Common myeloid progenitor, CD34-positive (primary cell): ENCODE measurements at regions not wholly inside any gene's neighbourhood (a gene's known extent, or its start where the extent isn't known, plus 50 kb on each side); places are given as distances from the start of the nearest gene placed in this dataset.

Source experiments
- CTCF ChIA-PET: fragments of 350-600 bp; sonication (Branson Sonifier 250); formaldehyde crosslinking; loops from one replicate; lab custom pipeline; 2021; ENCODE audit warnings: antibody characterized with exemption; lab: Charles Lee
- POLR2A ChIA-PET: fragments of 350-600 bp; sonication (Branson Sonifier 250); formaldehyde crosslinking; loops from one replicate; lab custom pipeline; 2021; ENCODE audit warnings: antibody characterized with exemption; lab: Charles Lee
- DNase-seq, 3 donors: peaks; one replicate each; pipeline versions ENCODE4 v3.0.0 to v3.0.0-alpha.2; 2013
- H3K27ac ChIP-seq, 2 experiments: 1 replicate in 1 of 2; 2 replicates in 1 of 2; pipeline ENCODE4 v1.7.0; 2013; ENCODE audit warnings: inconsistent platforms in 2 of 2, low read length in 2 of 2, mild to moderate bottlenecking in 2 of 2, low read depth in 1 of 2, moderate library complexity in 1 of 2; ENCODE audit not compliant: severe bottlenecking in 2 of 2, insufficient read depth in 1 of 2, poor library complexity in 1 of 2
- H3K27me3 ChIP-seq, 5 experiments: replicated peaks in 2 of 5; 1 replicate in 3 of 5; 2 replicates in 2 of 5; pipeline versions ENCODE4 v1.6.1 to v1.7.0; 2013; ENCODE audit warnings: low read length in 4 of 5, mild to moderate bottlenecking in 2 of 5, moderate library complexity in 2 of 5, inconsistent platforms in 1 of 5; ENCODE audit not compliant: insufficient read depth in 5 of 5, control insufficient read depth in 4 of 5
- H3K36me3 ChIP-seq, 4 experiments: 1 replicate in 2 of 4; 2 replicates in 2 of 4; pipeline versions ENCODE4 v1.6.1 to v1.7.0; 2013; ENCODE audit warnings: low read length in 3 of 4, control low read depth in 1 of 4, mild to moderate bottlenecking in 1 of 4; ENCODE audit not compliant: control insufficient read depth in 4 of 4, insufficient read depth in 4 of 4
- H3K4me1 ChIP-seq, 4 experiments: 1 replicate in 3 of 4; 2 replicates in 1 of 4; pipeline versions ENCODE4 v1.6.1 to v1.7.1; 2013; ENCODE audit warnings: low read length in 3 of 4, mild to moderate bottlenecking in 3 of 4, control low read depth in 1 of 4, inconsistent platforms in 1 of 4, moderate library complexity in 1 of 4; ENCODE audit not compliant: control insufficient read depth in 4 of 4, insufficient read depth in 4 of 4; ENCODE audit errors: control extremely low read depth in 1 of 4
- H3K4me3 ChIP-seq, 7 experiments: 1 replicate in 4 of 7; 2 replicates in 3 of 7; pipeline versions ENCODE4 v1.5.1 to v1.7.0; 2013; ENCODE audit warnings: mild to moderate bottlenecking in 7 of 7, low read length in 6 of 7, moderate library complexity in 6 of 7, inconsistent platforms in 2 of 7, low read depth in 2 of 7, control low read depth in 1 of 7; ENCODE audit not compliant: insufficient read depth in 4 of 7, control insufficient read depth in 1 of 7; ENCODE audit errors: extremely low read depth in 1 of 7
- H3K9me3 ChIP-seq, 5 experiments: 1 replicate in 4 of 5; 2 replicates in 1 of 5; pipeline versions ENCODE4 v1.6.1 to v1.7.1; 2013; ENCODE audit warnings: low read length in 4 of 5, mild to moderate bottlenecking in 2 of 5, inconsistent platforms in 1 of 5, low read depth in 1 of 5, moderate library complexity in 1 of 5; ENCODE audit not compliant: control insufficient read depth in 4 of 5, insufficient read depth in 2 of 5; ENCODE audit errors: control extremely low read depth in 1 of 5
- WGBS: methylation state at CpG from one replicate; pipeline ENCODE4 v1.1.5; 2013; ENCODE audit not compliant: insufficient coverage; 5-methylcytosine and 5-hydroxymethylcytosine counted together

- H3K36me3 ChIP-seq = no peaks in the 10 kb centered on the region
- WGBS = 96% methylated on average over 2 of the region's 2 CpGs
- CTCF ChIA-PET = no interaction called here
Observed at GRCh38 chr22:48858856-48859255, 968.8 kb downstream of the BRD1 start.

GRCh38 chr22:48858121-48858520, 969.6 kb downstream of the BRD1 start:
- POLR2A ChIA-PET = no interaction called here
- Histone ChIP-seq H3K36me3 (no peaks in the 10 kb centered on the region), H3K4me3 (no peak overlapping the region), H3K9me3 (no peaks in the 10 kb centered on the region), H3K4me1 (no peaks in the 10 kb centered on the region), H3K27me3 (peaks cover 0 to 2% (median 0%) of the 10 kb centered on the region in 5 experiments), H3K27ac (no peak overlapping the region)
- CTCF ChIA-PET = no interaction called here
- no peak for DNase-seq
- 89% methylated on average over 8 of the region's 9 CpGs for WGBS

More at GRCh38 chr22:48858856-48859255, 968.8 kb downstream of the BRD1 start:
- H3K9me3 ChIP-seq = no peaks in the 10 kb centered on the region
- peaks cover 0 to 2% (median 1%) of the 10 kb centered on the region in 5 experiments for H3K27me3 ChIP-seq
- no peak overlapping the region for H3K27ac ChIP-seq
- POLR2A ChIA-PET = no interaction called here
- DNase-seq = no peak
- H3K4me1 ChIP-seq = no peaks in the 10 kb centered on the region
- H3K4me3 ChIP-seq = no peak overlapping the region

- 85% methylated on average over 12 of the region's 13 CpGs for WGBS
- ChIA-PET POLR2A (no interaction called here), CTCF (no interaction called here)
- Histone ChIP-seq H3K27me3 (peaks cover 0 to 2% (median 0%) of the 10 kb centered on the region in 5 experiments), H3K4me1 (no peaks in the 10 kb centered on the region), H3K9me3 (no peaks in the 10 kb centered on the region), H3K4me3 (no peak overlapping the region), H3K36me3 (no peaks in the 10 kb centered on the region), H3K27ac (no peak overlapping the region)
- no peak for DNase-seq
Observed at GRCh38 chr22:48857202-48857805, 970.4 kb downstream of the BRD1 start.

DNA sequence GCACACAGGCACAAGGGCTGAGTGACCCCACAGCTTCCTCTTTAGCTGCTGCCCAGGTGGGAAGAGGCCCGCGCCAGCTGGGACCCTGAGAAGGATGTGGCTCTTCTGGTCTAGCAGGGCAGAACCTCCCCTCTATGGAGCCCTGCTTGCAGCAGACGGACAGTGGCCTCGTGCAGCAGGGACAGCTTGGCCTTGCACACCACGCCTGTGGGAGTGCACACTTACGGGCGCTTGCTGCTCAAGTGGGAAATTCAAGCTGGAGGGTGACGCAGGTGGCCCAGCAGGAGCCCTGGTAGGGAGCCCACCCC, 971.4 kb downstream of the BRD1 start:
- no peaks in the 10 kb centered on the region for H3K4me1 ChIP-seq
- CTCF ChIA-PET = no interaction called here
- DNase-seq = no peak

DNA sequence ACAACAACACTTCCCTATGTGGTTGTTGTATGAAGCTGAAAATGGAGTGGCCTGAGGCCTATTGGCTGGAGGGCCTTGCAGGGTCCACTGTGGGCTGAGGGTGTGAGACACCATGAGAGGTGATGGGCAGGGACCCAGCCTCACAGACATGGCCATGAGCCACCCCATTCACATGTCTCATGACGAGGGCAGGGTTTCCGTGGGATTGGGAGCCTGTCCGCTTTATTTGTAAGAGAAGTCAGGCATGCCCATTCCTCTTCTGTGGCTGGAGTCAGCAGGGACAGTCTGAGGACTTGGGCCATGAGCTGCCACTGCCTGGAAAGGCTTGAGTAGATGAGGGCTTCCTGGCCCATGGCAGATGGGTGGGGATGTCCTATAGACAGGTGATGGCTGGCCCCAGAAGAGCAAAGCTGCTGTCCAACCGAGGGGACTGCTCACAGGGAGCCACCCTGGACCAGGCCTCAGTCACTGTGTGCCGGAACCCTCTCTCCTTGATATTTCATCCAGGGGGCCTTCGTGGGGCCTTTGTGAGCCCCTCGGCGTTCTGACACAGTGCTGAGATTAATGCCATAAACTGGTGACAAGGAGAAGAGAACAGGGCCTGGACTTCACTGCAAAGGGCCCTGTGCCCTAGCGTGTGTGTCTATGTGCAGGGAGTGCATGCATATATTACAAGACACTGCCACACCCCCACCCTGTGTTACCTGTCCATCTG, 971.9 kb downstream of the BRD1 start:
- ChIA-PET POLR2A (no interaction called here), CTCF (no interaction called here)
- no peak overlapping the region for H3K4me3 ChIP-seq
- H3K4me1 ChIP-seq = no peaks in the 10 kb centered on the region
- H3K27ac ChIP-seq = no peak overlapping the region
- H3K36me3 ChIP-seq = no peaks in the 10 kb centered on the region
- DNase-seq = no peak
- 93% methylated on average over 5 of the region's 9 CpGs for WGBS
- peaks cover 0 to 2% (median 0%) of the 10 kb centered on the region in 5 experiments for H3K27me3 ChIP-seq
- no peaks in the 10 kb centered on the region for H3K9me3 ChIP-seq

More for the DNA sequence above, 971.4 kb downstream of the BRD1 start:
- Histone ChIP-seq H3K27me3 (peaks cover 0 to 2% (median 0%) of the 10 kb centered on the region in 5 experiments), H3K4me3 (no peak overlapping the region), H3K9me3 (no peaks in the 10 kb centered on the region), H3K27ac (no peak overlapping the region), H3K36me3 (no peaks in the 10 kb centered on the region)
- POLR2A ChIA-PET = no interaction called here
- 90% methylated on average over 8 of the region's 8 CpGs for WGBS

DNA sequence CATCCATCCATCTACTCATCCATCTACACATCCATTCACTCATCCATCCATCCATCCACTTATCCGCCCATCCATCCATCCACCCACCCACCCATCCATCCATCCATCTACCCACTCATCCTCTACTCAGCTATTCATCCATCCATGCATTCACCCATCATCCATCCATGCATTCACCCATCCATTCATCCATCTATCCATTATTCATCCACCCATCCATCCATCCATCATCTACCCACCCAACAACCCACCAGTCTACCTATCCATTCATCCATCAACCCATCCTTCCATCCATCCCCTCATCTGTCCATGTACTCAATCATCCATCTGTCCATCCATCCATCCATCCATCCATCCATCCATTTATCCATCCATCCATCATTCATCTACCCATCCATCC, 972.7 kb downstream of the BRD1 start:
- Histone ChIP-seq H3K4me1 (no peaks in the 10 kb centered on the region), H3K4me3 (no peak overlapping the region)
- CTCF ChIA-PET = no interaction called here

GRCh38 chr22:48853627-48854240, 973.9 kb downstream of the BRD1 start:
- peaks cover 0 to 4% (median 0%) of the 10 kb centered on the region in 5 experiments for H3K27me3 ChIP-seq
- H3K4me3 ChIP-seq = no peak overlapping the region
- no peak overlapping the region for H3K27ac ChIP-seq
- no peaks in the 10 kb centered on the region for H3K4me1 ChIP-seq
- WGBS = 81% methylated on average over 3 of the region's 7 CpGs
- no peaks in the 10 kb centered on the region for H3K36me3 ChIP-seq
- ChIA-PET CTCF (no interaction called here), POLR2A (no interaction called here)
- no peak for DNase-seq
- H3K9me3 ChIP-seq = no peaks in the 10 kb centered on the region

More for the DNA sequence above, 972.7 kb downstream of the BRD1 start:
- POLR2A ChIA-PET = interaction anchor here (0.7 kb wide), 1 partner anchor 9 kb away, joined by 3 read pairs; no protein-coding TSS in a partner anchor
- 50% methylated on average over 1 of the region's 1 CpG for WGBS
- Histone ChIP-seq H3K27ac (no peak overlapping the region), H3K36me3 (no peaks in the 10 kb centered on the region), H3K27me3 (peaks cover 0 to 4% (median 0%) of the 10 kb centered on the region in 5 experiments), H3K9me3 (no peaks in the 10 kb centered on the region)
- no peak for DNase-seq
